HG02981 (cell line): ENCODE measurements at regions not wholly inside any gene's neighbourhood (a gene's known extent, or its start where the extent isn't known, plus 50 kb on each side); places are given as distances from the start of the nearest gene placed in this dataset.

Experiments used
- ATAC-seq: cut with Tn5 transposase; IDR thresholded peaks from one replicate; pipeline ENCODE4 v1.9.1; 2021; ENCODE audit warnings: mild to moderate bottlenecking, moderate library complexity; ENCODE audit not compliant: unreplicated experiment

DNA sequence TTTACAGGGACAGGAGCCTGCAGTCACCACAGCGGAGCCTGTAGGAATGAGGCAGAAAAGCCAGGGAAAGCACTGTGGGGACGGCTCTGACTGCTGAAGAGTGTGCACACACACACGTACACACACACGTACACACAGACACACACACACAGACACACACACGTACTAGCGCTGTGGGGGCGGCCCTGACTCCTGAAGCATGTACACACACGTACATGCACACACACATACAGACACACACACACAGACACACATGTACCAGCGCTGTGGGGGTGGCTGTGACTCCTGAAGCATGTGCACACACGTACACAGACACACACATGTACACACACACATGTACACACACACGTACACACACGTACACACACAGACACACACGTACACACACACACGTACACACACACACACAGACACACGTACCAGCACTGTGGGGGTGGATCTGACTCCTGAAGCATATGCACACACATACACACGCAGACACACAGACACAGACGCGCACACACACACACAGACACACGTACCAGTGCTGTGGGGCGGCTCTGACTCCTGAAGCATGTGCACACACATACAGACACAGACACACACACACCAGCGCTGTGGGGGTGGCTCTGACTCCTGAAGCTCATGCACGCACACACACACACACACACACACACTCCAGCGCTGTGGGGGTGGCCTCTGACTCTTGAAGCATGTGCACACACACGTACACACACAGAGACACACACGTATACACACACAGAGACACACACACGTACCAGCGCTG is 127.3 kb downstream of the DLL1 start:
- ATAC-seq = no peak

DNA sequence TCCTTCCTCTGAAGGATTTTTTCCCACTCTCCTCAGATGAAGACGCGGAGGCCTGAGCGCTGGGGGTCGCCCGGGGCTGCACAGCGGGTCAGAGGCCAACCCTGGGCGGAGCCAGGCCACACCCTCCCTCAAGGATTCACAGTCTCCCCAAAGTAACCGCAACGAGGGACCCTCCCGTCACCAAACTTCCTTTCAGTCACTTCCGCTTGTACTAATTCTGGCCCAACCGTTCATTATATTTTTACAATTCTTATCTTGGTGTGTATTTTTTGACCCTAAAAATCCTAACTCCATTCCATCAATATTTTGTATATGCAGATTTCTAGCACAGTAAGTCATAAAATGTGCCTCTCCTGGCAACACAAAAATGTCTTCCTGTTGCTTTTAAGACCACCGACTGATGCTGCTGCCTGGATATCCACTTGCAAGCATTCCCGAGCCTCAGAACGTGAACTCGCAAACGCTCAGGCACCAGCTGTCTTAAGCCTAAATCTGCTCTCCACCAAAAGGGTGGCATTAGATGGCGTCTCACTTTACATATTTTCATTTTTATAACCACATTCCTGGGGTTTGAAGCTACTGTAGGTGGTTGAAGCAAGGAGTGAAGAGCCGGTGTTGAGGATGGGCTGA is 128.0 kb downstream of the DLL1 start:
- ATAC-seq = no peak

DNA sequence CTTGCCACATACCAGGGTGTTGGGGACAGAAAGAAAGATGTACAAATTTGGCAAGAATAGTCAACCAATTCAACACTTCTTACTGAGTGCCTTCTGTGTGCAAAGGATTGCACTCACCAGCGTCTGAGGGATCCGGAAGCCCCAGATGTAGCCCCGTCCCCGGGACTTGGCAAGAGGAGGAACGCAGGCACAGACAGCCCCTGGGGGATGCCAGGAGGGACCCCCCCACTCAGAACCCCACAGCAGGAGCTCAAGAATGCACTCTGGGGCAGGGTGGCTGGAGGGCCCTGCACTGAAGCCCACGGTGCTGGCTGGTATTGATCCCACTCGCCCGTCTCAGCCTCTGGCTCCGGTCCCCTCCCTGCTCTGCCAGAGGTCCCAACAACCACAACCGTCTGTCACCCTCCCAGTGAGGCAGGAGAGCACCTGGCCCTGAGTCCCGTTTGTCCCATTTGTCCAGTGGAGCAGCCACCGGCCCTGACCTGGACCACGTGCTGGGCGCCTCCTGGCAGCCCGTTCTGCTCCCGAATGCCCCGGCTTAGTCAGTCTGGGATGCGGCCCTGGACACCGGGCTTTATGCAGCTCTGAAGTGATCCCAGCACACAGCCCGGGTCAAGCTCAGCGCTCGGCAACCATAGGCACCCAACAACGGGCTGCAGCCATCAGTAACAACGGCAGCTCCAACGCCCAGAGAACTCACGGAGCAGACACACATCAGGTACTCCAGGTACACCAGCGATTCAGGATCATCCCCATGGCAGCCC is 128.7 kb downstream of the DLL1 start:
- no peak for ATAC-seq

DNA sequence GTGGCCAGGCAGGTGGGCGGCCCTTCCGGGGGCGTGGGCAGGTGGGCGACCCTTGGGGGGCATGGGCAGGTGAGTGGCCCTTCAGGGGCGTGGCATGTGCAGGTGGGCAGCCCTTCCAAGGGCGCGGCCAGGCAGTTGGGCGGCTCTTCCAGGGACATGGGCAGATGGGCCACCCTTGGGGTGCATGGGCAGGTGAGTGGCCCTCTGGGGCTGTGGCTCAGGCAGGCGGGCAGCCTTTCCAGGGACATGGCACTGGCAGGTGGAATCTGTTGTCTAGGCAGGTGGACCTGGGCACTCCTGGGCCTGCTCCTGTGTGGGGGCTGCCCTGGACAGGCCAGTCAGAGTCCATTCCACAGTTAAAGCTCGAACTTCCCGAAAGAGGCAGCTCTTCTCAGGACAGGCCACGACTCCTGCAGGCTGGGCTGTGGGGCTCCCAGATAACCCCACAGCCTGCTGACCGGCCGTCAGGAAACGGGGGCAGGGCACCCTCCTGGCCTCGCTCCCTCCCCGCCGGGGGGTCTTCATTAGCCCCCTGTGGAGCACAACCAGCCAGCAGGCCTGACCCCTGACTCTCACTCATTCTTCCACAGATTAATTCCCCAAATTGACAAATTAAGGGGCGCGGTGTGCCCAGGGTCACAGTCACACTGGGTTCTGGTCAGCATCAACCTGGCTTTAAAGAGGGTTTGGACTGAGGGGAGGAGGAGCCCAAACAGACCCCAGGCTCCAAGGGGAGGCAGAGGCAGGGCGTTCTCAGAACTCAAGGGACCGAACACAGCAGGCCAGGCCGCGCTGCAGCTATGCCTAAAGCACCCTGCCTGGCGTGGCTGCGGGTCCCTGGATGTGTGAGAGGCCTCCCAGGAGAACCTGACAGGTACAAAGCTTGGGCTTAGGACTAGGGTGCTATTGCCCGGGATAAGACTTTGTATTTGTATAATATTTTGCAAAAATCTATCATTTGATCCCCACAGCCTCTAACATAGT is 130.0 kb downstream of the DLL1 start:
- ATAC-seq = no peak

DNA sequence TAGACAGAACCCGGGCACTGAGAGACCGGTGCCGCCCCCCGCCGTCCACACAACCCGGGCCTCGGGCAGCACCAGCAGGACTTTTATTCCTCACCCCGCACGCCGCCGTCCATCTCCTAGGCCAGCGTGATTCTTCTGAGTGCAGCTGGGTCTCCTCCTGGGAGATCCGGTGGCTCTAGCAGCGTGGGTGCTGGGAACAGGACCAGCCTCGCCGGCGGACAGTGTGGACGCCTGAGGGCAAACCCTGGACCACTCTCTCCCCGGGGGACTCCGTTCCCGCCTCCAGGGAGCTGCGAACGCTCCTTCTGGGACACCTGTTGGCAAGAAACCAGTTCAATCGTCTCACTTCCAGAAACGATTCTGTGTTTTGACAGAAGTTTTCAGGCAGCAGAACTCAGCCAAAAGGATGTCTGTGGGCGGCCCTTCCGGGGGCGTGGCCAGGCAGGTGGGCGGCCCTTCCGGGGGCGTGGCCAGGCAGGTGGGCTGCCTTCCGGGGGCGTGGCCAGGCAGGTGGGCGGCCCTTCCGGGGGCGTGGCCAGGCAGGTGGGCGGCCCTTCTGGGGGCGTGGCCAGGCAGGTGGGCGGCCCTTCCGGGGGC is 130.7 kb downstream of the DLL1 start:
- no peak for ATAC-seq

DNA sequence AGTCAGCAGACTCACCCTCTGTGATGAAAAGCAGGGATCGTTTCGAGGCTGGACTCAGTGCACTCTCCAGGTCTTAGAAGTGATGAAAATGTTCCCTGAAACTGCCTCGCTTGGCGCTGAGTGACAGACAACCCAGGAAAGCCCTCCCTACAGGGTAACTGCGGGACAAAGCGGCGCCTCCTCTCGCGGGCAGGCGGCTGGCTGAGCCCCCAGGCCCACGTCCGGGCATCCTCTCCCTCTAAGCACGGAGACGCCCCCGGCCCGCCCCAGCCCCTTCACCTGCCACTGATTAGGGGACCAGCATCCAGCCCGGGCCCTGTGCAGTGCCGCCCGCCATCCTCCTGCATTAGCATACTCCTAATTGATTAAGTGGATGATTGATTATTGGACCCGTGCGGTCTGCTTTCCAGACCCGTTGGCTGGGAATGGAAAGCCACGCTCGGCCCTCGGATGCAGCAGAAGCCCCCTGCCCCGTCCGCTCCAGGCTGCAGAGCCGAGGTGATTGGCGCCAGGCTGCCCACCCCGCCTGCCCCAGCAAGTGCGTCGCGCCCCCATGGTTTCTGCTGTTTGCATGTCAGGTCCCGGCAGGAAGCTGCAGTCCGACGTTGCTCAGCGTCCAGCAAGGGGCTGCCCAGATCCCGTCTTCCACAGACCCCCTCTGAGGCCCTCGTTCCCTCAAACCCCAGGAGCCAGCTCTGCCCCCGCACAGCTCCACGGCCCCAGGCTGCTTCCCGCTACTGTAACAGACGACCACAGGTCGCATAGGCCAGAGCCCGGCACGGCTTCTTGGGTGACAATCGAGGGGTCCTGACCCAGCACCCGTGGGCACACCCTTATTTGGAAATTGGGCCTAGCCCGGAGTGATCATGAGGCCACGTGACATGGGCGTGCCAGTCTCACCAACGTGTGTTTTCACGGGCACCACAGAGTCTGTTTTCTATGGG is 131.6 kb downstream of the DLL1 start:
- no peak for ATAC-seq

DNA sequence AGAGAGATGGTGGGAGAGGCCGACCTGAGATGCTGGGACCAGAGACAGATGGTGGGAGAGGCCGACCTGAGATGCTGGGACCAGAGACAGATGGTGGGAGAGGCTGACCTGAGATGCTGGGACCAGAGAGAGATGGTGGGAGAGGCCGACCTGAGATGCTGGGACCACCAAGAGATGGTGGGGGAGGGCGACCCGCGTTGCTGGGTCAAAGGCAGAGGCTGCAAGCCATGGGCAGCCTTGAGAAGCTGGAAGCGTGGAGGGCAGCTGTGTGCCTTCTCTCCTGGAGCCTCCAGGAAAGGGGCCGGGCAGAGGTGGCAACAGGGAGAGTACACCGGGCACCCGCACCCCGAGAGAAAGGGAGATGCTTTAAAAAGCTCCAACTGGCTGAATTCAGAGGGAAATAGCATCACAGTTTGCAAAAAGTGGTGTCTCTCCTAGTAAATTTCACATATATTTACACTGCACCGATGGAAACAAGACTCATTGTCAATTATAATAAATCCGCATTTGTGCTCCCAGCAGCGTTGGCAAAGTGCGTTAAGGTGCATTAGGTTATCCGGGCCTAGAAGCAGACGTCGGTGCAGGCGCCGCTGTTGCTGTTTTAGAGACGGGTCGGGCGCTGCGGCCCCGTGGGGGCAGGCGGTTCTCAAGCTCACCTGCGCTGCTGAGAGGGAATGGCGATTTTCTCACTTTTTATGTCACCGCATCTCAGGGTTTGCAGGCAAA is 132.4 kb downstream of the DLL1 start:
- ATAC-seq = no peak

DNA sequence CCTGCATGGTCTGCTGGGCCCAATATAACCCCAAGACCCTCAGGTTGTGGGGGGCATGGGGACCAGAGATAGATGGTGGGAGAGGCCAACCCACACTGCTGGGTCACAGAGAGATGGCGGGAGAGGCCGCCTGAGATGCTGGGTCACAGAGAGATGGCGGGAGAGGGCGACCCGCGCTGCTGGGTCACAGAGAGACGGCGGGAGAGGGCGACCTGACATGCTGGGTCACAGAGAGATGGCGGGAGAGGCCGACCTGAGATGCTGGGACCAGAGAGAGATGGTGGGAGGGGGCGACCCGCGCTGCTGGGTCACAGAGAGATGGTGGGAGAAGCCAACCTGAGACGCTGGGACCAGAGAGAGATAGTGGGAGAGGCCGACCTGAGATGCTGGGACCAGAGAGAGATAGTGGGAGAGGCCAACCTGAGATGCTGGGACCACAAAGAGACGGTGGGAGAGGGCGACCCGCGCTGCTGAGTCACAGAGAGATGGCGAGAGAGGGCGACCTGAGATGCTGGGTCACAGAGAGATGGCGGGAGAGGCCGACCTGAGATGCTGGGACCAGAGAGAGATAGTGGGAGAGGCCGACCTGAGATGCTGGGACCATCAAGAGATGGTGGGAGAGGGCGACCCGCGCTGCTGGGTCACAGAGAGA is 133.2 kb downstream of the DLL1 start:
- no peak for ATAC-seq

DNA sequence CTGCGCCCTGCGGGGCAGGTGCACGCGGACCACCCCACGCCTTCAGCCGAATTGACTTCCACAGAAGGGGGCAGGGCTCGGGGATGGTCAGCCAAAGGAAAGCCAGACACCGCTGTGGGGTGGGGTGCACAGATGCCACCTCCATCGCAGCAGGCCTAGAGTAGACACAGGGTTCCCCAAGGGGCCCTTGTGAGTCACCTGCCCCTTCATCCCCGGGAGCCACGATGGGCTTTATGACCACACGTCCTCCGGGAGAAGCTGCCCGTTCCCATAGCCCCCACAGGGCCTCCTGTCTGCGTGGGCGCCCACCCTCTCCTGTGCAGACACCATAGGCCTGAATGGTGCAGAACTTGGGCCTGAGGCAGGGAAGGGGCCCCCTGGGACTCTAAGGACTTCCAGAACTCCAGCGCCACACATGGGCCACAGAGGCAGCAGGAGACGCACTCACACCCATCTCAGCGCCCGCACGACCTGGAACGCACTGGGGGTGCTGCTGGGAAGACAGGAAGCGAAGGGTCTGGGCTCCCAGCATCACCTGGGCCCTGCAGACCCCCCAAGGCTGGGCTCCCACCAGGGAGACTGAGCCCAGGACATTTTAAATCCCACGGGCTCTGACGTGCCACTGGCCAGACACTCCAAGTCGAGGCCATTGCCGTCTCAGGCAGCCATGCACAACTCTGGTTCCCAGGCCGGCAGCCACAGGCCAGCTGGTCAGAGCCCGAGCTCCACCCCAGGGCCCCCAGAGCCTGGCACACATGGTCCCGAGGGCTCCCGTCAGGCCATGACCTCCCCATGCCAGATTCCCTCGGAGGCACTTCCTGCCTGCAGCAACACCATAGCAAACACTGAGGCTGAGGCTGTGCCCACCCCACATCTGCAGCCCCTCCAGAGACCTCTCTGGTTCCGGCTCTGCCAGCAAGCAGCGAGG is 134.2 kb downstream of the DLL1 start:
- ATAC-seq = no peak

DNA sequence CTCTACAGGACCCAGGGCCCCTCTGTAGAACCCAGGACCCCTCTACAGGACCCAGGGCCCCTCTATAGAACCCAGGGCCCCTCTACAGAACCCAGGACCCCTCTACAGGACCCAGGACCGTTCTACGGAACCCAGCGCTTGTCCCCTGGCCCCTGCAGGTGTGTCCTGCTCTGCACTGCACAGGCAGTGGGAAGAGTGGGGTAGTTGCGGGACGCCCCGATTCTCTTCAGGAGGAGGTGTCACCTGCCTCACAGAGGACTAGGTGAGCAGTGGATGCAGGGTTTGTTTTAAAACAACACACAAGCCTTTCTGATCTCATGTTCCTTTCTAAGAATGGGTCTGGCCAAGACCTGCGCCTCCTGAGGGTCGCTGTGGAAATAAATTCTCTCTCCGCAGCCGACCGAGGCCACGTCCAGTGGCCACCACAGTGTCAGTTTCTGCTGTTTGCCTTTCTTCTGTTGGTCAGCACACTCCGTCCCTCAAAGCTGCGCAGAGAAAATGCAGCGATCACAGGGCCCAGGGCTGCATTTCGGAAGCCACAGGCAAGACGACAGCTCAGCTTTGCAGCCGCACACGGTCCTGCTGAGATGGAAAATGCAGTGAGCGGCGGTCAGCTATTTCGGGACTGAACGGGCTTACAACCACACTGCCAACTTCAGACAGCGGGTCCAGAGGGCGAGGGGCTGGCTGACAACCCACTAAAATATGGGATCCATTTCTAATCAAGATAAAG is 135.2 kb downstream of the DLL1 start:
- no peak for ATAC-seq

DNA sequence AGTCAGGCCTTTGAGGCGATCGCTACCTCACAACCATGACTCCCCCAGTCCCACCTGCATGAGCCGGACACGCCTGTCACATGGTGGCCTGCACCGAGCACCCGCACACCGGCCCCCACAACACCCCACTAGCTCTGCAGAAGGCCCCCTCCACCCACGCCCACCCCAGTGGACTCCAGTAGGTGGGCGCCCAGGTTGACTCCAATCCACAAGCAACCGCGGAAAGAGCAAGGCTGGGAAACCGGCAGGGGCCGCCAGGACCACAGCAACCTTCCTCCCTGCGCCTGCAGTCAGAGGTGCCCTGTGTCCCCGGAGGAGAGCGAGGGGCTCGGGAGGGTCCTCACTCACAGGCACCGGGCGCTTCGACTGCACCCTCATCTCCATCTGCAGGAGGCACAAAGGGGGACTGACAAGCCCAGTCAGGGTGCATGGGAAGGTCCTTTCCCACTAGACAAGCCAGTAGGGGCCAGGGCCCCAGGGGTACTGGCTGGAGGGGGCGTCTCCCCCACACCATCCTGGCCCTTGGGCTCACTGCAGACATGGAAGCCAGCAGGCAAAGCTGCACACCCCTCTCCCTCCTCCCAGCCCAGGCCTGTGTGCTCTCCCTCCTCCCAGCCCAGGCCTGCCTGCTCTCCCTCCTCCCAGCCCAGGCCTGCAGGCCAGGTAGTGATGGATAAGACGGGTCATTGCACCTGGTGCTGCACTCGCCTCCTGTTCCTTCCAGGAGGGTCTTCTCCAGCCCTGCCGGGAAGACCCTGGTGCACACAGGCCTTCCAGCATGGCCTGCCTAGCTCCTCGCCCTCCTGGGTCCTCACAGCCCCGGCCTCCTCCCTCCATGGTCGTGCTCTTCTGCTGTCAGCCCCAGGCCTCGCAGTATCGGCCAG is 137.2 kb downstream of the DLL1 start:
- ATAC-seq = no peak

DNA sequence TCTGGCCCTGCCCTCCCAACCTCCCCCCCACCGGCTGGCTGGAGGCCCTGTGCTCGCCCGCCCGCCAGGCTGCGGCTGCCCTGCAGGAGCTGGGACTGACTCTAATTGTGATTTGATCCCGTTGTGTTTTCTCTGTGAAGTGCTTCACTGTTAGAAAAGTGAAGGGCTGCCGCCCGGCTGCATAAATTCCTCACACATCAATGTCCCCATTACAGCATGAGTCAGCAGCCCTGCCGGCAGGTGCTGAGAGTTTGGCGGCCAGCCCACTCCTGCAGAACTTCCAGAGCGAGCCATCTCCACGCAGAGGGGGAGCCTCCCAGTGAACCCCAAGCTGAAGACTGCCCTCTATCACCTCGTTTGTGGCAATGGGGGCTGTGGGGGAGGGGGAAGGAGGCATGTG is 137.9 kb downstream of the DLL1 start:
- no peak for ATAC-seq

DNA sequence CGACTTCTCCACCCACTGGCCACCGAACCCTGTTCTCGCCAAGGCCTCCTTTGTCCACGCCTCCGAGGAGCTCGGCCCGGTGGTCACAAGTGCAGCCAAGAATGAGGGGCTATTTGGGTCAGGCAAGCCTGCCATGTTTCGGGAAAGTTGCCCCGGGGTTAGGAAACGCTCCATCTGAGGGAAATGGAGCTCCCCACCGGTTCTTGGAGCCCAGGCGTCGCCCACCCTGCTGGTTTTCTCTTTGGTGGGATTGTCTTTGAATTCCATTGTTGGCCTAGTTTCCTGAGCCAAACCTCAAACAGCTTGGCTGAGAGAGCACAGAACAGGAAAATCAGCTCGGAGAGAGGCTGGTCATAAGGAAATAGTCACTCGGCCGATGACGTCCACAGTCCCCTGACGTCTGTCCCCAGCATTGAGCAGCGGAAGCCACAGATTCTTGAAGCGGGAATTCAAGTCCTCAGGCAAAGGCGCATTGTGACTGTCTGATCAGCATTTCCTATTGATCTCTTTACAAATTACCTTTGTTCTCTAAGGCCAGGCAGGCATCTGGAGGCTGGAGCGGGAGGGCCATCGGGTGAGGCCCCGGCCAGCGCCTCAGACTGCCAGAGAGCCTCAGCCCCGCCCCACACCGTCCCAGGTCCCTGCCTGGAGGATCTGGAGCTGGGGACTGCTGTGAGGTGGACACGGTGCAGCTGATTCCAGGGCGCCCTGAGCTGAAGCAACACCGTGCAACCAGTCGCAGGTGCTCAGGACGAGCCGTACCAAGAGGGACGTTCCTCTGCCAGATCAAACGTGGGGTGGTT is 138.6 kb downstream of the DLL1 start:
- ATAC-seq = no peak

DNA sequence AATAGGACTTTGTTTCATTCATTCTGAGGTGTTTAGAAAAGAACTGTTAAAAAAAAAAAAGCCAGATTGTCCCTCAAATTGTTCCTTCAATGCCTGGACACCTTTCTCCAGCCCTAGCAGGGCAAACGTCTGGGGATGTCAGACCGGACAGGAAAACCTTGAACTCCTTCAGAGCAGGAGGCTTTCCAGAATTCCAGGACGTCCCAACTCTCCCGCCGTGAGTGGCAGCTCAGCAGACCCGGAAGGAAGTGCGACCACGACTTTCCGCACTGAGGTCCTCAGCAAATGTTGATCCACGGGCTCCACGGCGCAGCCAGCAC is 139.1 kb downstream of the DLL1 start:
- ATAC-seq = no peak

DNA sequence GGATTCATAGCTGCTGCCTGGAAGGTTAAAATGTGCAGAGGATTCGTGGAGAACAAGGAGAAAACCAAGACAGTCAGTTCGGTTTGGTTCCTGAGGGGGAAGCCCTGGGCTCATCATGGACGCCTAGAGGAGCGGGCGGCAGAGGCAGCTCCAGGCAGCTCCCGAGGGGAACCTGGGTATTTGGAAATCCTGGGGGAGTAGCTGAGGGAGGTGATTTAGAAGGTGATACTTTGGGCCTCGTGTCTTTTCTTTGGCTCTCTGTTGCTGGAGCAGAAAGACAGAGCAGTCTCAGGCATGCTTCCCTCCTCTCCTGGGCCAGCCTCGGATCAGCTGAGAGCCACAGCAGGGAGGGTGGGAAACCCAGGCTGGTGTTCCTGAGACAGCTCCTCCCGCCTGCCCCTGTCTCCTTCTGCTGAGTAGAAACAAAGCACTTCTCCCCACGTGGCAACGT is 139.5 kb downstream of the DLL1 start:
- no peak for ATAC-seq
